HCT116 (cell line): ENCODE measurements at regions not wholly inside any gene's neighbourhood (a gene's known extent, or its start where the extent isn't known, plus 50 kb on each side); places are given as distances from the start of the nearest gene placed in this dataset.
"Not testable (repeated sequence)": the region's sequence is repeated elsewhere in the genome, so short reads cannot be mapped to it uniquely, and the experiment has no call there.

Source experiments
- ATAC-seq: fragments of 200-7000 bp; cut with Tn5 transposase; 2 replicates; pipeline ENCODE4 v1.9.1; 2020; ENCODE audit warnings: mild to moderate bottlenecking, moderate library complexity
- BruUV-seq: library from RNA; stranded (reverse); fragments of 400-500 nt; replicated peaks from 2 replicates; lab custom pipeline; 2021; lab: Mats Ljungman, UMichigan
- CTCF ChIA-PET: fragments of 300-600 bp; sonication (Branson Sonifier 250); formaldehyde crosslinking; loops from one replicate; lab custom pipeline; 2021; ENCODE audit warnings: antibody characterized with exemption; lab: Charles Lee
- POLR2A ChIA-PET: fragments of 300-600, 350-600 bp; sonication (Branson Sonifier 250); formaldehyde crosslinking; loops from one replicate; lab custom pipeline; 2021; ENCODE audit warnings: antibody characterized with exemption; lab: Charles Lee
- RAD21 ChIA-PET, 2 experiments: fragments of 300-600 bp; sonication (Branson Sonifier 250); formaldehyde crosslinking; loops; one replicate each; lab custom pipeline; 2023; ENCODE audit warnings: low total read pairs in 2 of 2; ENCODE audit not compliant: uncharacterized antibody in 2 of 2, unreplicated experiment in 2 of 2, low non-redundant PET in 1 of 2; lab: Charles Lee
- DNase-seq: peaks from one replicate; pipeline ENCODE4 v3.0.0-alpha.2; 2010; ENCODE audit warnings: low read depth, low spot score
- H2AFZ ChIP-seq: fragments of 200-600 bp; shearing (Covaris generic), sonication (generic); 2 replicates; pipeline ENCODE4 v1.6.1; 2017; ENCODE audit warnings: low read depth, mixed run types, mixed read lengths, antibody characterized with exemption, low read length; ENCODE audit not compliant: poor library complexity, severe bottlenecking
- H3K27ac ChIP-seq: 2 replicates; pipeline ENCODE4 v1.5.1; 2012; ENCODE audit warnings: low read depth, low read length
- H3K27me3 ChIP-seq: fragments of 200-600 bp; sonication (generic); 2 replicates; pipeline ENCODE4 v1.6.1; 2016; ENCODE audit warnings: mixed run types, low read length, mixed read lengths; ENCODE audit not compliant: insufficient read depth
- H3K36me3 ChIP-seq, 2 experiments: fragments of 200-500 bp in 1 of 2; fragments of 200-600 bp in 1 of 2; sonication (Bioruptor generic) in 1 of 2; sonication (generic) in 1 of 2; 2 replicates each; pipeline versions ENCODE4 v1.5.1 to v1.6.1; 2014 to 2016; ENCODE audit warnings: low read length in 2 of 2, inconsistent platforms in 1 of 2, mixed read lengths in 1 of 2, mixed run types in 1 of 2; ENCODE audit not compliant: insufficient read depth in 2 of 2, control insufficient read depth in 1 of 2
- H3K4me1 ChIP-seq, 2 experiments: fragments of 200-600 bp in 1 of 2; sonication (generic) in 1 of 2; 2 replicates each; pipeline versions ENCODE4 v1.5.1 to v1.6.1; 2012 to 2017; ENCODE audit warnings: low read length in 2 of 2, inconsistent platforms in 1 of 2, mild to moderate bottlenecking in 1 of 2, mixed read lengths in 1 of 2, mixed run types in 1 of 2, moderate library complexity in 1 of 2; ENCODE audit not compliant: insufficient read depth in 2 of 2, control insufficient read depth in 1 of 2
- H3K4me2 ChIP-seq: fragments of 200-600 bp; sonication (generic); 2 replicates; pipeline ENCODE4 v1.6.1; 2017; ENCODE audit warnings: mixed run types, low read length, mixed read lengths
- H3K4me3 ChIP-seq, 2 experiments: fragments of 200-600 bp in 1 of 2; sonication (generic) in 1 of 2; replicated peaks in 1 of 2; 2 replicates each; pipeline ENCODE4 v1.5.1; 2011 to 2016; ENCODE audit warnings: low read length in 2 of 2, control low read depth in 1 of 2, low read depth in 1 of 2, mild to moderate bottlenecking in 1 of 2, mixed read lengths in 1 of 2, mixed run types in 1 of 2
- H3K79me2 ChIP-seq: fragments of 200-600 bp; sonication (generic); 2 replicates; pipeline ENCODE4 v1.6.1; 2017; ENCODE audit warnings: mild to moderate bottlenecking, mixed run types, low read length, moderate library complexity, mixed read lengths; ENCODE audit not compliant: insufficient read depth
- H3K9ac ChIP-seq: fragments of 200-600 bp; sonication (generic); 2 replicates; pipeline ENCODE4 v1.6.1; 2016; ENCODE audit warnings: low read length, mixed read lengths
- H3K9me2 ChIP-seq: fragments of 200-600 bp; sonication (generic), shearing (Covaris generic); 2 replicates; pipeline ENCODE4 v1.6.1; 2017; ENCODE audit warnings: mixed run types, mild to moderate bottlenecking, moderate library complexity; ENCODE audit not compliant: insufficient read depth
- H3K9me3 ChIP-seq, 2 experiments: fragments of 200-500 bp in 1 of 2; fragments of 200-600 bp in 1 of 2; sonication (Bioruptor generic) in 1 of 2; sonication (generic) in 1 of 2; 2 replicates each; pipeline ENCODE4 v1.6.1; 2014 to 2017; ENCODE audit warnings: low read length in 2 of 2, mixed read lengths in 2 of 2, inconsistent platforms in 1 of 2, low read depth in 1 of 2, mild to moderate bottlenecking in 1 of 2, mixed run types in 1 of 2, moderate library complexity in 1 of 2; ENCODE audit not compliant: control insufficient read depth in 1 of 2, insufficient read depth in 1 of 2
- H4K20me1 ChIP-seq: fragments of 200-600 bp; sonication (generic), shearing (Covaris generic); 2 replicates; pipeline ENCODE4 v1.6.1; 2017; ENCODE audit warnings: mixed run types, mild to moderate bottlenecking, moderate library complexity; ENCODE audit not compliant: insufficient read depth
- CEBPB ChIP-seq: IDR thresholded peaks from 2 replicates; pipeline ENCODE4 v1.6.1; 2012; ENCODE audit warnings: low read depth
- EZH2phosphoT487 ChIP-seq: fragments of 200-600 bp; IDR thresholded peaks from 2 replicates; pipeline ENCODE4 v1.6.1; 2018; ENCODE audit warnings: antibody characterized with exemption, borderline replicate concordance
- POLR2A ChIP-seq: IDR thresholded peaks from 2 replicates; pipeline ENCODE4 v1.7.0; 2011; ENCODE audit warnings: borderline replicate concordance; ENCODE audit not compliant: insufficient read depth, insufficient read length; ENCODE audit errors: extremely low read depth
- SRF ChIP-seq: IDR thresholded peaks from 2 replicates; pipeline ENCODE4 v1.6.1; 2012; ENCODE audit warnings: low read depth
- TCF7L2 ChIP-seq: IDR thresholded peaks from 2 replicates; pipeline ENCODE4 v1.7.0; 2011; ENCODE audit warnings: borderline replicate concordance, inconsistent platforms; ENCODE audit not compliant: insufficient read depth, insufficient read length; ENCODE audit errors: extremely low read depth
- YY1 ChIP-seq: IDR thresholded peaks from 2 replicates; pipeline ENCODE4 v1.6.1; 2011; ENCODE audit warnings: low read length, low read depth, moderate library complexity, mild to moderate bottlenecking; ENCODE audit not compliant: insufficient replicate concordance; ENCODE audit errors: extremely low read depth
- ZFX ChIP-seq: fragments of 450-650 bp; IDR thresholded peaks from 2 replicates; pipeline ENCODE4 v1.6.1; 2017
- intact Hi-C: fragments of 100-400 bp; cut with micrococcal nuclease; formaldehyde crosslinking; loops from 2 replicates; pipeline ENCODE4 v1.10.0; 2022
- TF ChIP-seq, protein P1 (sequence below): IDR thresholded peaks from 2 replicates; pipeline ENCODE4 v1.6.1; 2012
- TF ChIP-seq, protein P2 (sequence below): IDR thresholded peaks from 2 replicates; pipeline ENCODE4 v1.6.1; 2011; ENCODE audit warnings: mild to moderate bottlenecking, low read length, moderate library complexity; ENCODE audit not compliant: insufficient replicate concordance; ENCODE audit errors: extremely low read depth
- TF ChIP-seq, protein P3 (sequence below), 3 experiments: fragments of 200-600 bp in 1 of 3; sonication (generic) in 1 of 3; IDR thresholded peaks in 2 of 3; conservative IDR thresholded peaks in 1 of 3; 2 replicates each; pipeline ENCODE4 v1.5.1; 2012 to 2017; ENCODE audit warnings: low read depth in 2 of 3, low read length in 2 of 3, antibody characterized with exemption in 1 of 3, borderline replicate concordance in 1 of 3, control low read depth in 1 of 3, mild to moderate bottlenecking in 1 of 3, mixed read lengths in 1 of 3, mixed run types in 1 of 3, moderate library complexity in 1 of 3; ENCODE audit not compliant: insufficient read depth in 1 of 3

DNA sequence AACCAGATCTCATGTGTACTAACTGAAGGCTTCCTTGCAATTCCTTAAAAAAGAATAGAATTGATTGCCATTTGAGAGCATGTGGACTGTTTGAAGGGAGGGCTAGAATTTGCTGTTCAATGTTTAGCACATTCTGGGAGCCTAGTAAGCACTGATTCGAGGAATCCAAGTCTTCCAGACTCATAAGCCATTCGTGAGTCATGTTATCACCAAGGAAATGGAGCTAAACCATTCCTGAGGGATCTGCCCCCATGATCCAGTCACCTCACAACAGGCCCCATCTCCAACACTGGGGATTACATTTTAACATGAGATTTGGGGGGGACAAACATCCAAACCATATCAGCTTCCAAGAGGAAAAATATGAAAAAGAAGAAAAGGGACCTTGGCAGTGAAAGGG lies 276.4 kb downstream of the KCNRG start:
- Histone ChIP-seq H3K4me2 (no peak overlapping the region), H3K27me3 (no peaks in the 10 kb centered on the region), H3K36me3 (no peaks in the 10 kb centered on the region), H3K9me3 (no peaks in the 10 kb centered on the region), H3K9ac (no peak overlapping the region), H3K4me3 (no peak overlapping the region), H3K9me2 (no peaks in the 10 kb centered on the region), H4K20me1 (no peaks in the 10 kb centered on the region), H3K27ac (no peak overlapping the region), H3K79me2 (no peaks in the 10 kb centered on the region), H2AFZ (no peak overlapping the region), H3K4me1 (no peaks in the 10 kb centered on the region)
- no peak for ATAC-seq
- TF ChIP-seq EZH2phosphoT487 (no peak), SRF (no peak), TCF7L2 (no peak), YY1 (no peak)
- TF ChIP-seq, protein P1, sequence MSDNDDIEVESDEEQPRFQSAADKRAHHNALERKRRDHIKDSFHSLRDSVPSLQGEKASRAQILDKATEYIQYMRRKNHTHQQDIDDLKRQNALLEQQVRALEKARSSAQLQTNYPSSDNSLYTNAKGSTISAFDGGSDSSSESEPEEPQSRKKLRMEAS = no peak
- no TSS peak for BruUV-seq
- no peak for DNase-seq
- RAD21 ChIA-PET = no interaction called here
- CTCF ChIA-PET = no interaction called here
- intact Hi-C loops = no loop called here
- POLR2A ChIA-PET = no interaction called here

DNA sequence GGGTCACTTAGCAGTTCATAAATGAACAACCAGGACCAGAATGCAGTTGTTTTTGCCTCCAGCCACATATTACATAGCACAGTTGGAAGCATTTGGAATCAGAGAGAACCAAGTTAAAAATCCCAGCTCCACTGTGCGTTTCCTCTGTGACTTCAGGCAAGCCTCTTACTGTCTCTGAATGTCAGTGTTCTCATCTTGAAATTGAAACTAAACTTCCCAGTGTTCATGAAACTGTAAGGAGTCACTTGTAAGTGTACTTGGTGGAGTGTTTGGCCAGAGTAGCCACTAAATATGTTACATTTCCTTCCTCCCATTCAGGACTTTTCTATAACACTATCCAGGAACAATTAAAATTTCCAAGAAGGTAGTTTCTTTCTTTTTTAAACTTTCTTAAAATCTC lies 276.8 kb downstream of the KCNRG start:
- Histone ChIP-seq H2AFZ (no peak overlapping the region), H4K20me1 (no peaks in the 10 kb centered on the region), H3K9me2 (no peaks in the 10 kb centered on the region), H3K9me3 (no peaks in the 10 kb centered on the region), H3K27ac (no peak overlapping the region), H3K9ac (no peak overlapping the region), H3K4me2 (no peak overlapping the region), H3K27me3 (no peaks in the 10 kb centered on the region), H3K4me1 (no peaks in the 10 kb centered on the region), H3K79me2 (no peaks in the 10 kb centered on the region), H3K4me3 (no peak overlapping the region), H3K36me3 (no peaks in the 10 kb centered on the region)
- RAD21 ChIA-PET = no interaction called here
- DNase-seq (no peak), ATAC-seq (no peak)
- TF ChIP-seq, protein P1 = no peak
- no peak for TF ChIP-seq CEBPB
- TF ChIP-seq, protein P2, sequence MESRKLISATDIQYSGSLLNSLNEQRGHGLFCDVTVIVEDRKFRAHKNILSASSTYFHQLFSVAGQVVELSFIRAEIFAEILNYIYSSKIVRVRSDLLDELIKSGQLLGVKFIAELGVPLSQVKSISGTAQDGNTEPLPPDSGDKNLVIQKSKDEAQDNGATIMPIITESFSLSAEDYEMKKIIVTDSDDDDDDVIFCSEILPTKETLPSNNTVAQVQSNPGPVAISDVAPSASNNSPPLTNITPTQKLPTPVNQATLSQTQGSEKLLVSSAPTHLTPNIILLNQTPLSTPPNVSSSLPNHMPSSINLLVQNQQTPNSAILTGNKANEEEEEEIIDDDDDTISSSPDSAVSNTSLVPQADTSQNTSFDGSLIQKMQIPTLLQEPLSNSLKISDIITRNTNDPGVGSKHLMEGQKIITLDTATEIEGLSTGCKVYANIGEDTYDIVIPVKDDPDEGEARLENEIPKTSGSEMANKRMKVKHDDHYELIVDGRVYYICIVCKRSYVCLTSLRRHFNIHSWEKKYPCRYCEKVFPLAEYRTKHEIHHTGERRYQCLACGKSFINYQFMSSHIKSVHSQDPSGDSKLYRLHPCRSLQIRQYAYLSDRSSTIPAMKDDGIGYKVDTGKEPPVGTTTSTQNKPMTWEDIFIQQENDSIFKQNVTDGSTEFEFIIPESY = no peak
- no peak for TF ChIP-seq YY1
- TF ChIP-seq EZH2phosphoT487 = no peak
- no peak for TF ChIP-seq ZFX
- TF ChIP-seq, protein P3, sequence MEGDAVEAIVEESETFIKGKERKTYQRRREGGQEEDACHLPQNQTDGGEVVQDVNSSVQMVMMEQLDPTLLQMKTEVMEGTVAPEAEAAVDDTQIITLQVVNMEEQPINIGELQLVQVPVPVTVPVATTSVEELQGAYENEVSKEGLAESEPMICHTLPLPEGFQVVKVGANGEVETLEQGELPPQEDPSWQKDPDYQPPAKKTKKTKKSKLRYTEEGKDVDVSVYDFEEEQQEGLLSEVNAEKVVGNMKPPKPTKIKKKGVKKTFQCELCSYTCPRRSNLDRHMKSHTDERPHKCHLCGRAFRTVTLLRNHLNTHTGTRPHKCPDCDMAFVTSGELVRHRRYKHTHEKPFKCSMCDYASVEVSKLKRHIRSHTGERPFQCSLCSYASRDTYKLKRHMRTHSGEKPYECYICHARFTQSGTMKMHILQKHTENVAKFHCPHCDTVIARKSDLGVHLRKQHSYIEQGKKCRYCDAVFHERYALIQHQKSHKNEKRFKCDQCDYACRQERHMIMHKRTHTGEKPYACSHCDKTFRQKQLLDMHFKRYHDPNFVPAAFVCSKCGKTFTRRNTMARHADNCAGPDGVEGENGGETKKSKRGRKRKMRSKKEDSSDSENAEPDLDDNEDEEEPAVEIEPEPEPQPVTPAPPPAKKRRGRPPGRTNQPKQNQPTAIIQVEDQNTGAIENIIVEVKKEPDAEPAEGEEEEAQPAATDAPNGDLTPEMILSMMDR (IDR thresholded peaks at IDR 0.05 in 2 of 3, conservative IDR thresholded peaks at IDR 0.05 in 1 of 3; ENCODE audit: borderline replicate concordance in 1 of 3, insufficient read depth in 1 of 3, low read depth in 2 of 3, low read length in 2 of 3) = no peak
- no peak for TF ChIP-seq POLR2A
- POLR2A ChIA-PET = no interaction called here
- CTCF ChIA-PET = no interaction called here
- BruUV-seq = no TSS peak
- intact Hi-C loops = no loop called here

DNA sequence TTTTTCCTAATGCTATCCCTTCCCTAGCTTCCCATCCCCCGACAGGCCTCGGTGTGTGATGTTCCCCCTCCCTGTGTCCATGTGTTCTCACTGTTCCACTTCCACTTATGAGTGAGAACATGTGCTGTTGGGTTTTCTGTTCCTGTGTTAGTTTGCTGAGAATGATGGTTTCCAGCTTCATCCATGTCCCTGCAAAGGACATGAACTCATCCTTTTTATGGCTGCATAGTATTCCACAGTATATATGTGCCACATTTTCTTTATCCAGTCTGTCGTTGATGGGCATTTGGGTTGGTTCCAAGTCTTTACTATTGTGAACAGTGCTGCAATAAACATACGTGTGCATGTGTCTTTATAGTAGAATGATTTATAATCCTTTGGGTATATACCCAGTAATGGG lies 279.2 kb downstream of the KCNRG start:
- H3K4me1 ChIP-seq, DNase-seq, H4K20me1 ChIP-seq, H3K9ac ChIP-seq, CTCF ChIA-PET, BruUV-seq, H3K4me2 ChIP-seq, H2AFZ ChIP-seq, H3K9me2 ChIP-seq, H3K27ac ChIP-seq, RAD21 ChIA-PET, H3K36me3 ChIP-seq, H3K4me3 ChIP-seq, intact Hi-C loops, H3K79me2 ChIP-seq, ATAC-seq, H3K27me3 ChIP-seq, POLR2A ChIA-PET, H3K9me3 ChIP-seq: not testable (repeated sequence)
